ENCODE measurements at regions not wholly inside any gene's neighbourhood (a gene's known extent, or its start where the extent isn't known, plus 50 kb on each side); places are given as distances from the start of the nearest gene placed in this dataset.

- no peak for TF ChIP-seq CREB1 (IDR thresholded peaks at IDR 0.05; ENCODE audit: low read depth)
- TF ChIP-seq POLR2A (IDR thresholded peaks at IDR 0.05; ENCODE audit: low read depth, low read length) = no peak
- TF ChIP-seq SREBF1 (IDR thresholded peaks at IDR 0.05; ENCODE audit: low read length) = no peak
- TF ChIP-seq NFXL1 (IDR thresholded peaks at IDR 0.05; ENCODE audit: borderline replicate concordance) = no peak
- TF ChIP-seq PML (IDR thresholded peaks at IDR 0.05; ENCODE audit: low read length) = no peak
- no peak for TF ChIP-seq ATF2 (IDR thresholded peaks at IDR 0.05; ENCODE audit: low read length)
- TF ChIP-seq SUPT20H (IDR thresholded peaks at IDR 0.05; ENCODE audit: borderline replicate concordance, control insufficient read depth, low read depth, low read length) = no peak
- no peak for TF ChIP-seq MYC (IDR thresholded peaks at IDR 0.05; ENCODE audit: insufficient read depth, insufficient read length, insufficient replicate concordance, low read length, severe bottlenecking)
- no peak for TF ChIP-seq E2F4 (IDR thresholded peaks at IDR 0.05; ENCODE audit: low read depth, low read length)
- no peak for TF ChIP-seq NKRF (conservative IDR thresholded peaks at IDR 0.05)
- no peak for TF ChIP-seq YY1 (IDR thresholded peaks at IDR 0.05; ENCODE audit: low read depth, low read length)
These were observed 125.4 kb downstream of the PXDC1 start (continued) for GRCh38 chr6:3625980-3626563.

All from GM12878 (cell line).